GM06990 (cell line): ENCODE measurements at regions not wholly inside any gene's neighbourhood (a gene's known extent, or its start where the extent isn't known, plus 50 kb on each side); places are given as distances from the start of the nearest gene placed in this dataset.

Experiments used
- DNase-seq: peaks from one replicate; pipeline ENCODE4 v3.0.0-alpha.2; 2011; ENCODE audit not compliant: insufficient read length; ENCODE audit errors: extremely low read depth
- H3K27me3 ChIP-seq: replicated peaks from 2 replicates; pipeline ENCODE4 v1.6.0; 2011; ENCODE audit warnings: low read length; ENCODE audit not compliant: control insufficient read depth, insufficient read depth
- H3K36me3 ChIP-seq: 2 replicates; pipeline ENCODE4 v1.5.1; 2011; ENCODE audit warnings: low read length; ENCODE audit not compliant: control insufficient read depth, insufficient read depth
- H3K4me3 ChIP-seq: replicated peaks from 2 replicates; pipeline ENCODE4 v1.5.1; 2011; ENCODE audit warnings: low read depth, mild to moderate bottlenecking, control low read depth, low read length
- CTCF ChIP-seq: IDR thresholded peaks from 2 replicates; pipeline ENCODE4 v1.5.1; 2011; ENCODE audit warnings: low read length, control low read depth, mild to moderate bottlenecking, inconsistent platforms; ENCODE audit not compliant: insufficient read depth, poor library complexity, severe bottlenecking

DNA sequence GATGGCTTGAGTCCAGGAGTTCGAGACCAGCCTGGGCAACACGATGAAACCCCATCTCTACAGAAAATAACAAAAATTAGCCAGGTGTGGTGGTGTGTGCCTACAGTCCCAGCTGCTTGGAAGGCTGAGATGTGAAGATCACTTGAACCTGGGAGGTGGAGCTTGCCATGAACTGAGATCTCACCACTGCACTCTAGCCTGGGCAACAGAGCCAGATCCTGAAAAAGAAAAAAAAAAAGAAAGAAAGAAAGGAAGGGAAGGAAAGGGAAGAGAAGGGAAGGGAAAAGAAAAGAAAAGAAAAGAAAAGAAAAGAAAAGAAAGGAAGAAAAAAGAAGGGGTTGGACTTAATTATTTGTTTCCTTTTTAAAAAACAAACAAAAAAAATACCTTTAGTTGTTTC lies 764.2 kb downstream of the IRX1 start:
- DNase-seq, result no peak

GRCh38 chr5:4361753-4362152 lies 766.1 kb downstream of the IRX1 start:
- no peaks in the 10 kb centered on the region for H3K36me3 ChIP-seq
- no peak for DNase-seq
- H3K27me3 ChIP-seq, result no peaks in the 10 kb centered on the region
- TF ChIP-seq CTCF, result no peak
- H3K4me3 ChIP-seq, result no peak overlapping the region

More for the DNA sequence above, 764.2 kb downstream of the IRX1 start:
- no peaks in the 10 kb centered on the region for H3K27me3 ChIP-seq
- H3K36me3 ChIP-seq, result no peaks in the 10 kb centered on the region
- TF ChIP-seq CTCF, result no peak
- H3K4me3 ChIP-seq, result no peak overlapping the region

GRCh38 chr5:4362411-4362810 lies 766.8 kb downstream of the IRX1 start:
- Histone ChIP-seq H3K27me3 (no peaks in the 10 kb centered on the region), H3K4me3 (no peak overlapping the region), H3K36me3 (no peaks in the 10 kb centered on the region)
- no peak for TF ChIP-seq CTCF
- DNase-seq, result no peak

- no peak for DNase-seq
- Histone ChIP-seq H3K36me3 (no peaks in the 10 kb centered on the region), H3K4me3 (no peak overlapping the region), H3K27me3 (no peaks in the 10 kb centered on the region)
- TF ChIP-seq CTCF, result no peak
Measured at GRCh38 chr5:4363045-4363444, 767.4 kb downstream of the IRX1 start.

DNA sequence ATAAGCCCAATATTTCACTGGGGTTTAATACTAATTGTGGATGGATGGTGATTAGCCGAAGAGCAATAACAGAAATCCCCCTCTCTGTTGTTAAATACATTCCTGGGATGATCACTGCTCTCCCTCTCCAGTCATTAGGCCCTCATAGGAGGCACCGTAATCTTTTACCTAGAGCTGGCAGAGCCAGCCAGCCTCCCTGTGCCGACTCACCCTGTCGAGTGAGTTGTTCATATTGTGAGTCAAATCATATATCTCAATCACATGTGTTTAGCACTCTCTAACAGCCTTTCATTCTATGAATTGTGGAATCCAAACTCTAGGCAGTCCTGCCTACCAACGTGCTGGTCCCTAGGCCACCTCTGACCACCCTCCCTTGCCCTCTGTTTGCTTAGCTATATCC lies 771.0 kb downstream of the IRX1 start:
- Histone ChIP-seq H3K4me3 (no peak overlapping the region), H3K27me3 (no peaks in the 10 kb centered on the region), H3K36me3 (no peaks in the 10 kb centered on the region)
- DNase-seq, result no peak
- no peak for TF ChIP-seq CTCF

DNA sequence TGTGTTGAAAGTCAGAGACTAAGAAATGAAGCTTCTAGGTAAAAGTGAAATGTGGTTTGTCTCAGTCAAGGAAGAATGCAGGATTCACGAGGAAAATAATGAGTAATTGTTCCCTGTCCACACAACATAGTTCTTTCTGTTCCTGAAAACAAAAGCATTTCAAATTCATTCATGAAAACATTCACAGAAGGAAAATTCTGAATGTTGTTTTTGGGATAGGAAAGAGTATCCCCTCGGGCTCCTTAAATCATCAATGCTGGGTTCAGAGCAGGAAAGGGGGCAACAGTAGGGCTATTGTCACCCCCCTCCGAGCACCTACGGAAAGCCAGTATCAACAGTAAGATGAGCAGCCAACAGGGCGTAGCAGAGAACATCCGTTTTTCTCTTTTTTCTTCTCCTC lies 769.9 kb upstream of the ADAMTS16 start:
- DNase-seq, result no peak
- no peak overlapping the region for H3K4me3 ChIP-seq
- TF ChIP-seq CTCF, result no peak
- no peaks in the 10 kb centered on the region for H3K27me3 ChIP-seq
- no peaks in the 10 kb centered on the region for H3K36me3 ChIP-seq
